HepG2 (cell line): ENCODE measurements at regions not wholly inside any gene's neighbourhood (a gene's known extent, or its start where the extent isn't known, plus 50 kb on each side); places are given as distances from the start of the nearest gene placed in this dataset.

Experiments
- ATAC-seq: fragments of 200-7000 bp; cut with Tn5 transposase; 3 replicates; pipeline ENCODE4 v1.9.1; 2020; ENCODE audit warnings: mild to moderate bottlenecking, moderate library complexity
- BruUV-seq: library from RNA; stranded (reverse); fragments of 400-500 nt; replicated peaks from 2 replicates; lab custom pipeline; 2021; lab: Mats Ljungman, UMichigan
- CTCF ChIA-PET: fragments of 300-600 bp; formaldehyde crosslinking; extraction: SDS; loops from one replicate; lab custom pipeline; 2021; ENCODE audit warnings: low total read pairs, inconsistent platforms, low intra/inter-chr PET ratio; lab: Yijun Ruan, JAX
- POLR2A ChIA-PET: fragments of 350-600 bp; sonication (Branson Sonifier 250); formaldehyde crosslinking; loops from one replicate; lab custom pipeline; 2020; ENCODE audit warnings: antibody characterized with exemption, inconsistent platforms; lab: Yijun Ruan, JAX
- DNase-seq: peaks from one replicate; pipeline ENCODE4 v3.0.0-alpha.2; 2015; ENCODE audit warnings: low spot score
- FAIRE-seq: peaks from 3 replicates; lab custom pipeline; 2011; peaks lifted over from hg19 to GRCh38; lab: Jason Lieb, UNC
- H2AFZ ChIP-seq: one replicate; pipeline ENCODE4 v1.6.1; 2011; ENCODE audit warnings: low read length, inconsistent platforms
- H3K27ac ChIP-seq: fragments of 300-600 bp; 3 replicates; pipeline ENCODE4 v1.8.0; 2011; ENCODE audit warnings: mixed run types, mild to moderate bottlenecking, mixed read lengths, low read length, inconsistent platforms; ENCODE audit not compliant: insufficient read depth; ENCODE audit errors: extremely low read length
- H3K27me3 ChIP-seq, 2 experiments: fragments of 200-600 bp in 1 of 2; 2 replicates in 1 of 2; 3 replicates in 1 of 2; pipeline versions ENCODE4 v1.6.0 to v1.8.0; 2011; ENCODE audit warnings: low read length in 2 of 2, mild to moderate bottlenecking in 2 of 2, moderate library complexity in 2 of 2, inconsistent platforms in 1 of 2; ENCODE audit not compliant: insufficient read depth in 2 of 2, control insufficient read depth in 1 of 2
- H3K36me3 ChIP-seq, 2 experiments: fragments of 200-600 bp in 1 of 2; replicated peaks in 1 of 2; 2 replicates in 1 of 2; 3 replicates in 1 of 2; pipeline versions ENCODE4 v1.5.1 to v1.8.0; 2011; ENCODE audit warnings: low read length in 2 of 2, inconsistent platforms in 1 of 2; ENCODE audit not compliant: insufficient read depth in 2 of 2, control insufficient read depth in 1 of 2
- H3K4me1 ChIP-seq: 2 replicates; pipeline ENCODE4 v1.5.1; 2012; ENCODE audit warnings: low read length, inconsistent platforms; ENCODE audit not compliant: insufficient read depth
- H3K4me2 ChIP-seq: 2 replicates; pipeline ENCODE4 v1.6.0; 2011; ENCODE audit warnings: low read depth, low read length, inconsistent platforms
- H3K4me3 ChIP-seq, 3 experiments: fragments of 200-600 bp in 1 of 3; sonication (generic), shearing (Covaris generic) in 1 of 3; replicated peaks in 1 of 3; 2 replicates each; pipeline ENCODE4 v1.5.1; 2011 to 2016; ENCODE audit warnings: low read length in 3 of 3, inconsistent platforms in 2 of 3, low read depth in 2 of 3, mild to moderate bottlenecking in 2 of 3, control low read depth in 1 of 3, mixed read lengths in 1 of 3; ENCODE audit not compliant: insufficient read depth in 1 of 3
- H3K79me2 ChIP-seq: one replicate; pipeline ENCODE4 v1.6.1; 2011; ENCODE audit warnings: low read length, inconsistent platforms; ENCODE audit not compliant: insufficient read depth
- H3K9ac ChIP-seq: 2 replicates; pipeline ENCODE4 v1.6.0; 2011; ENCODE audit warnings: mild to moderate bottlenecking, low read depth, low read length, inconsistent platforms; ENCODE audit not compliant: insufficient read depth
- H3K9me3 ChIP-seq: 2 replicates; pipeline ENCODE4 v1.5.1; 2012; ENCODE audit warnings: mild to moderate bottlenecking, low read length
- H4K20me1 ChIP-seq: 2 replicates; pipeline ENCODE4 v1.6.0; 2011; ENCODE audit warnings: inconsistent platforms, mild to moderate bottlenecking, low read length, moderate library complexity; ENCODE audit not compliant: insufficient read depth
- HOXA5 ChIP-seq: sonication (generic); formaldehyde crosslinking; IDR thresholded peaks from 2 replicates; pipeline ENCODE4 v1.4.0; 2020; ENCODE audit warnings: missing genetic modification reagents
- IRF2 ChIP-seq: IDR thresholded peaks from 2 replicates; pipeline ENCODE4 v1.6.1; 2018; ENCODE audit warnings: missing genetic modification reagents, missing compliant biosample characterization
- KDM1A ChIP-seq: IDR thresholded peaks from 2 replicates; pipeline ENCODE4 v1.6.1; 2016; ENCODE audit warnings: missing compliant biosample characterization
- KDM3A ChIP-seq: IDR thresholded peaks from 2 replicates; pipeline ENCODE4 v1.6.1; 2018; ENCODE audit warnings: low read depth, missing compliant biosample characterization
- MED1 ChIP-seq: sonication (generic); formaldehyde crosslinking; IDR thresholded peaks from 2 replicates; pipeline ENCODE4 v1.4.0; 2020; ENCODE audit warnings: missing genetic modification reagents
- NFE2L1 ChIP-seq: sonication (generic); formaldehyde crosslinking; IDR thresholded peaks from 2 replicates; pipeline ENCODE4 v1.4.0; 2020; ENCODE audit warnings: missing genetic modification reagents, mild to moderate bottlenecking, borderline replicate concordance
- NR2F2 ChIP-seq: IDR thresholded peaks from 2 replicates; pipeline ENCODE4 v1.6.1; 2012; ENCODE audit warnings: low read depth, inconsistent platforms, borderline replicate concordance
- POLR2A ChIP-seq, 2 experiments: IDR thresholded peaks; 2 replicates each; pipeline ENCODE4 v1.6.1; 2011; ENCODE audit warnings: low read depth in 2 of 2, low read length in 2 of 2, mild to moderate bottlenecking in 1 of 2, moderate library complexity in 1 of 2; ENCODE audit not compliant: insufficient read depth in 1 of 2
- POLR2AphosphoS2 ChIP-seq: IDR thresholded peaks from 2 replicates; pipeline ENCODE4 v1.6.1; 2011; ENCODE audit warnings: low read depth, low read length, improper control_type of control experiment
- POLR2G ChIP-seq: fragments of 200-400 bp; formaldehyde crosslinking; IDR thresholded peaks from 2 replicates; pipeline ENCODE4 v1.6.1; 2018; ENCODE audit warnings: mild to moderate bottlenecking, low read depth, low read length, moderate library complexity
- ZNF329 ChIP-seq: sonication (generic); formaldehyde crosslinking; IDR thresholded peaks from 2 replicates; pipeline ENCODE4 v1.9.0; 2021; ENCODE audit warnings: low read depth, mild to moderate bottlenecking, missing genetic modification reagents
- ZNF33B ChIP-seq: sonication (generic); formaldehyde crosslinking; IDR thresholded peaks from 2 replicates; pipeline ENCODE4 v1.5.1; 2020; ENCODE audit warnings: mild to moderate bottlenecking, missing genetic modification reagents
- in situ Hi-C: cut with HindIII; loops from 2 replicates; pipeline ENCODE4 v1.10.0; 2017; ENCODE audit warnings: low pct_unique_long_range_greater_than_20kb; ENCODE audit not compliant: extremely low pct_ligation_motif_present
- intact Hi-C: fragments of 100-400 bp; cut with micrococcal nuclease; formaldehyde crosslinking; loops from one replicate; pipeline ENCODE4 v1.10.0; 2022; ENCODE audit not compliant: unreplicated experiment
- TF ChIP-seq, protein P1 (sequence below): sonication (generic); formaldehyde crosslinking; IDR thresholded peaks from one replicate; pipeline ENCODE4 v1.5.1; 2020; ENCODE audit warnings: mild to moderate bottlenecking, missing genetic modification reagents; ENCODE audit errors: not compliant biosample characterization
- TF ChIP-seq, protein P2 (sequence below): sonication (generic); formaldehyde crosslinking; IDR thresholded peaks from 2 replicates; pipeline ENCODE4 v1.5.1; 2020; ENCODE audit warnings: missing genetic modification reagents, mild to moderate bottlenecking, borderline replicate concordance
- TF ChIP-seq, protein P3 (sequence below): IDR thresholded peaks from 2 replicates; pipeline ENCODE4 v1.6.1; 2016; ENCODE audit warnings: control low read depth
- TF ChIP-seq, protein P4 (sequence below): sonication (generic); formaldehyde crosslinking; IDR thresholded peaks from 2 replicates; pipeline ENCODE4 v1.8.0; 2022; ENCODE audit warnings: mild to moderate bottlenecking, missing genetic modification reagents

DNA sequence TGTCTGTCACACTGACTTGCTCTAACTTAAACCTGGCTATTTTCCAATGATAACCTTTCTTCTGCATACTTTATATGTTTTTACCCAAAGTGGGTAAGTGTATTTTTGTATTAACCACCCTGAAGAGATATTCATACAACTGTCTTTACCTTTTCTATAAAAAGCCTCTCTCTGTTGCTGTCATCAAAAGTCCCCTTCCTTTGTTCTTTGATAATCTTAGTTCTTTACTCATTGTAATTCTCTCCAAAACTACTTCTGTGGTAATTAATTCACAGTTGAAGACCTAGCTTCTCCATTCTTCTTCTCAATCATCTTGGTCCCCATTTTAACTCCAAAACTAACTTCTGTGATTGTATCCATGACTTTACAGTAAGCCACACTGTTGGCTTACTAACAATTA is 479.7 kb upstream of the MGAT4C start:
- FAIRE-seq: no peak
- no peaks in the 10 kb centered on the region for H4K20me1 ChIP-seq
- BruUV-seq: no TSS peak
- no peaks in the 10 kb centered on the region for H3K36me3 ChIP-seq
- no peak overlapping the region for H3K4me2 ChIP-seq
- no peak overlapping the region for H3K4me3 ChIP-seq
- POLR2A ChIA-PET: no interaction called here
- intact Hi-C loops (no loop called here), in situ Hi-C loops (no loop called here)
- no peak overlapping the region for H2AFZ ChIP-seq
- CTCF ChIA-PET: no interaction called here
- no peak for ATAC-seq
- H3K9ac ChIP-seq: no peak overlapping the region
- no peaks in the 10 kb centered on the region for H3K79me2 ChIP-seq
- H3K9me3 ChIP-seq: no peaks in the 10 kb centered on the region
- no peak for DNase-seq
- TF ChIP-seq NFE2L1 (no peak), POLR2AphosphoS2 (no peak), ZNF329 (CRISPR knock-in tag) (no peak), KDM3A (CRISPR knock-in tag) (no peak), HOXA5 (CRISPR knock-in tag) (no peak), POLR2G (no peak), ZNF33B (CRISPR knock-in tag) (no peak), MED1 (CRISPR knock-in tag) (no peak), POLR2A (IDR thresholded peaks at IDR 0.05; ENCODE audit: insufficient read depth in 1 of 2, low read depth in 2 of 2, low read length in 2 of 2) (no peak), KDM1A (CRISPR knock-in tag) (no peak), IRF2 (CRISPR knock-in tag) (no peak), NR2F2 (no peak)
- TF ChIP-seq, protein P1, sequence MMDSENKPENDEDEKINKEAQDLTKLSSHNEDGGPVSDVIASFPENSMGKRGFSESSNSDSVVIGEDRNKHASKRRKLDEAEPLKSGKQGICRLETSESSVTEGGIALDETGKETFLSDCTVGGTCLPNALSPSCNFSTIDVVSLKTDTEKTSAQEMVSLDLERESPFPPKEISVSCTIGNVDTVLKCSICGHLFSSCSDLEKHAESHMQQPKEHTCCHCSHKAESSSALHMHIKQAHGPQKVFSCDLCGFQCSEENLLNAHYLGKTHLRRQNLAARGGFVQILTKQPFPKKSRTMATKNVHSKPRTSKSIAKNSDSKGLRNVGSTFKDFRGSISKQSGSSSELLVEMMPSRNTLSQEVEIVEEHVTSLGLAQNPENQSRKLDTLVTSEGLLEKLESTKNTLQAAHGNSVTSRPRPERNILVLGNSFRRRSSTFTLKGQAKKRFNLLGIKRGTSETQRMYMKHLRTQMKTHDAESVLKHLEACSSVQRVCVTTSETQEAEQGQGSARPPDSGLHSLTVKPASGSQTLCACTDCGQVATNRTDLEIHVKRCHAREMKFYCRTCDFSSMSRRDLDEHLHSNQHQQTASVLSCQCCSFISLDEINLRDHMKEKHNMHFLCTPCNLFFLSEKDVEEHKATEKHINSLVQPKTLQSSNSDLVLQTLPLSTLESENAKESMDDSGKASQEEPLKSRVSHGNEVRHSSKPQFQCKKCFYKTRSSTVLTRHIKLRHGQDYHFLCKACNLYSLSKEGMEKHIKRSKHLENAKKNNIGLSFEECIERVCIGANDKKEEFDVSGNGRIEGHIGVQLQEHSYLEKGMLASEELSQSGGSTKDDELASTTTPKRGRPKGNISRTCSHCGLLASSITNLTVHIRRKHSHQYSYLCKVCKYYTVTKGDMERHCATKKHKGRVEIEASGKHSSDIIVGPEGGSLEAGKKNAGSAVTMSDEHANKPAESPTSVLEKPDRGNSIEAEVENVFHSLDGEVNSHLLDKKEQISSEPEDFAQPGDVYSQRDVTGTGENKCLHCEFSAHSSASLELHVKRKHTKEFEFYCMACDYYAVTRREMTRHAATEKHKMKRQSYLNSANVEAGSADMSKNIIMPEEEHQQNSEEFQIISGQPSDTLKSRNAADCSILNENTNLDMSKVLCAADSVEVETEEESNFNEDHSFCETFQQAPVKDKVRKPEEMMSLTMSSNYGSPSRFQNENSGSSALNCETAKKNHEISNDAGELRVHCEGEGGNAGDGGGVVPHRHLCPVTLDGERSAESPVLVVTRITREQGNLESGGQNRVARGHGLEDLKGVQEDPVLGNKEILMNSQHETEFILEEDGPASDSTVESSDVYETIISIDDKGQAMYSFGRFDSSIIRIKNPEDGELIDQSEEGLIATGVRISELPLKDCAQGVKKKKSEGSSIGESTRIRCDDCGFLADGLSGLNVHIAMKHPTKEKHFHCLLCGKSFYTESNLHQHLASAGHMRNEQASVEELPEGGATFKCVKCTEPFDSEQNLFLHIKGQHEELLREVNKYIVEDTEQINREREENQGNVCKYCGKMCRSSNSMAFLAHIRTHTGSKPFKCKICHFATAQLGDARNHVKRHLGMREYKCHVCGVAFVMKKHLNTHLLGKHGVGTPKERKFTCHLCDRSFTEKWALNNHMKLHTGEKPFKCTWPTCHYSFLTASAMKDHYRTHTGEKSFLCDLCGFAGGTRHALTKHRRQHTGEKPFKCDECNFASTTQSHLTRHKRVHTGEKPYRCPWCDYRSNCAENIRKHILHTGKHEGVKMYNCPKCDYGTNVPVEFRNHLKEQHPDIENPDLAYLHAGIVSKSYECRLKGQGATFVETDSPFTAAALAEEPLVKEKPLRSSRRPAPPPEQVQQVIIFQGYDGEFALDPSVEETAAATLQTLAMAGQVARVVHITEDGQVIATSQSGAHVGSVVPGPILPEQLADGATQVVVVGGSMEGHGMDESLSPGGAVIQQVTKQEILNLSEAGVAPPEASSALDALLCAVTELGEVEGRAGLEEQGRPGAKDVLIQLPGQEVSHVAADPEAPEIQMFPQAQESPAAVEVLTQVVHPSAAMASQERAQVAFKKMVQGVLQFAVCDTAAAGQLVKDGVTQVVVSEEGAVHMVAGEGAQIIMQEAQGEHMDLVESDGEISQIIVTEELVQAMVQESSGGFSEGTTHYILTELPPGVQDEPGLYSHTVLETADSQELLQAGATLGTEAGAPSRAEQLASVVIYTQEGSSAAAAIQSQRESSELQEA (CRISPR knock-in tag): no peak
- TF ChIP-seq, protein P2, sequence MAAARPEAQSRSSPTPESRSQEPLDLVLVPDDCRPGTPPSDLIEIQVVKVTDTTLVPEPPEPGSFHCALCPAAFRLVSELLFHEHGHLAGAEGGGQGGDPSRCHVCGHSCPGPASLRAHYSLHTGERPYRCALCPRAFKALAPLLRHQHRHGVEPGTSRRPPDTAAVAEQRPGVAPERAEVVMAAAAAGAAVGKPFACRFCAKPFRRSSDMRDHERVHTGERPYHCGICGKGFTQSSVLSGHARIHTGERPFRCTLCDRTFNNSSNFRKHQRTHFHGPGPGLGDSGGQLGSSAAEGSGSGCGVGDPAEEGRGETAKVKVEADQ: no peak
- TF ChIP-seq, protein P3, sequence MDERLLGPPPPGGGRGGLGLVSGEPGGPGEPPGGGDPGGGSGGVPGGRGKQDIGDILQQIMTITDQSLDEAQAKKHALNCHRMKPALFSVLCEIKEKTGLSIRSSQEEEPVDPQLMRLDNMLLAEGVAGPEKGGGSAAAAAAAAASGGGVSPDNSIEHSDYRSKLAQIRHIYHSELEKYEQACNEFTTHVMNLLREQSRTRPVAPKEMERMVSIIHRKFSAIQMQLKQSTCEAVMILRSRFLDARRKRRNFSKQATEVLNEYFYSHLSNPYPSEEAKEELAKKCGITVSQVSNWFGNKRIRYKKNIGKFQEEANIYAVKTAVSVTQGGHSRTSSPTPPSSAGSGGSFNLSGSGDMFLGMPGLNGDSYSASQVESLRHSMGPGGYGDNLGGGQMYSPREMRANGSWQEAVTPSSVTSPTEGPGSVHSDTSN: no peak
- TF ChIP-seq, protein P4, sequence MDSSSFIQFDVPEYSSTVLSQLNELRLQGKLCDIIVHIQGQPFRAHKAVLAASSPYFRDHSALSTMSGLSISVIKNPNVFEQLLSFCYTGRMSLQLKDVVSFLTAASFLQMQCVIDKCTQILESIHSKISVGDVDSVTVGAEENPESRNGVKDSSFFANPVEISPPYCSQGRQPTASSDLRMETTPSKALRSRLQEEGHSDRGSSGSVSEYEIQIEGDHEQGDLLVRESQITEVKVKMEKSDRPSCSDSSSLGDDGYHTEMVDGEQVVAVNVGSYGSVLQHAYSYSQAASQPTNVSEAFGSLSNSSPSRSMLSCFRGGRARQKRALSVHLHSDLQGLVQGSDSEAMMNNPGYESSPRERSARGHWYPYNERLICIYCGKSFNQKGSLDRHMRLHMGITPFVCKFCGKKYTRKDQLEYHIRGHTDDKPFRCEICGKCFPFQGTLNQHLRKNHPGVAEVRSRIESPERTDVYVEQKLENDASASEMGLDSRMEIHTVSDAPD (CRISPR knock-in tag): no peak
- H3K27me3 ChIP-seq: no peaks in the 10 kb centered on the region
- H3K4me1 ChIP-seq: no peaks in the 10 kb centered on the region
- H3K27ac ChIP-seq: no peak overlapping the region
